ENCODE measurements at regions not wholly inside any gene's neighbourhood (a gene's known extent, or its start where the extent isn't known, plus 50 kb on each side); places are given as distances from the start of the nearest gene placed in this dataset.

DNA sequence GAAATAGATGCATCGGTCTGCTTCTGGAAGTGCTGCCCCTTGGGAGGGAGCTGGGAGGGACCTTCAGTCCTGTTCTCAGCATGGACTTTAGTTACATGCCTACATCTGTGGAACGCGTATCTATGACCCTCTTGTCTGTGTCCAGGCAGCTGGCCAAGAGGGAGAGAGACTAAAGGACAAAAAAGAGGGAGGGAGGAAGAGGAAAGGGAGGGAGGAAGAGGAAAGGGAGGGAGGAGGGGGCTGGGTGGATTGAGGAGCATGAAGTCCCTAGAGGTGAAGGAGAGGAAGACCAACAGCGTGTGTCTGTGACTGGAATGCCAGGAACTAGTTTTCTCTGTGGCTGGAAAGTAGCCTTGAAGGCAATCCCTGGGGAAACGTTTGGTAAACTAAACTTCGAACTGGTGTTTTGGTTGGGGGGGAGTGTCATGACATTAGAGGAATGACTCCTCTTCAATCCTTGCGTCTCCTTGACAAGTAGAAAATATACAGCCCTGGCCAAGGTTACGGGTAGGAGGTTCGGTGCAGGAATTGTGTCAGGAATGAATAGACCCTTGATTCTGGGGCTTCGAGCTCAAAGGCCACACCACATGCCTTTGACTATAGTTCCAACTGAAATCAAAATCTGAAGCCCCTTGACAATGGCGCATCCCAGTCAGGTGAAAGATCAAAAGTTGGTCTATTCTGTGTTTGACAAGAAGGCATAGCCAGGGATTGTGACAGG, 52.0 kb upstream of the PLEKHG1 start:
- Histone ChIP-seq H3K9me3 (ENCODE audit: low read length) (no peaks in the 10 kb centered on the region), H3K9ac (ENCODE audit: insufficient read depth, low read depth, low read length) (no peak overlapping the region), H3K4me2 (ENCODE audit: low read depth, low read length) (peak overlapping the region; percentile 38), H3K4me1 (ENCODE audit: insufficient read depth, low read length) (peaks cover 30% of the 10 kb centered on the region), H3K36me3 (replicated peaks in 1 of 2; ENCODE audit: control insufficient read depth in 1 of 2, insufficient read depth in 2 of 2, low read length in 2 of 2) (no peaks in the 10 kb centered on the region), H3K4me3 (replicated peaks in 1 of 3; ENCODE audit: insufficient read depth in 1 of 3, low read depth in 2 of 3, low read length in 3 of 3) (no peak overlapping the region), H3K79me2 (ENCODE audit: insufficient read depth, low read length) (no peaks in the 10 kb centered on the region), H3K27ac (ENCODE audit: extremely low read length, insufficient read depth, low read length) (peak overlapping the region; percentile 41), H3K27me3 (ENCODE audit: control insufficient read depth in 1 of 2, insufficient read depth in 2 of 2, low read length in 2 of 2) (no peaks in the 10 kb centered on the region; a peak in 2 of 5 replicates), H2AFZ (ENCODE audit: low read length) (no peak overlapping the region), H4K20me1 (ENCODE audit: insufficient read depth, low read length) (no peaks in the 10 kb centered on the region)
- peak; percentile 24 for DNase-seq (ENCODE audit: low spot score)
- CTCF ChIA-PET (ENCODE audit: low intra/inter-chr PET ratio, low total read pairs) = no interaction called here
- in situ Hi-C loops (cut with HindIII; ENCODE audit: extremely low pct_ligation_motif_present, low pct_unique_long_range_greater_than_20kb) (no loop called here), intact Hi-C loops (cut with micrococcal nuclease; ENCODE audit: unreplicated experiment) (no loop called here)
- POLR2A ChIA-PET = interaction anchor here (0.6 kb wide), 1 partner anchor 10 kb away, joined by 4 read pairs; no protein-coding TSS in a partner anchor
- peak; percentile 48 for FAIRE-seq
- WGBS (ENCODE audit: low lambda C conversion rate) = 14% methylated on average over 11 of the region's 11 CpGs
- ATAC-seq = peak; percentile 69
- BruUV-seq (replicated peaks) = no TSS peak
- TF ChIP-seq NONO (IDR thresholded peaks at IDR 0.05) (no peak), NONO (CRISPR knock-in tag; conservative IDR thresholded peaks at IDR 0.05) (no peak), ZNF367 (CRISPR knock-in tag; IDR thresholded peaks at IDR 0.05; ENCODE audit: borderline replicate concordance) (no peak), KMT2B (CRISPR knock-in tag; IDR thresholded peaks at IDR 0.05) (no peak), ZFP36L1 (CRISPR knock-in tag; IDR thresholded peaks at IDR 0.05) (no peak), MYNN (CRISPR knock-in tag; IDR thresholded peaks at IDR 0.05; ENCODE audit: low read depth) (0 out of 2 replicates have a peak, but pooled peaks have one; percentile 55), TCF7L2 (IDR thresholded peaks at IDR 0.05; ENCODE audit: low read depth, low read length) (no peak), NFKBIZ (CRISPR knock-in tag; IDR thresholded peaks at IDR 0.05) (no peak), ZNF446 (CRISPR knock-in tag; IDR thresholded peaks at IDR 0.05) (no peak), NFE2L2 (IDR thresholded peaks at IDR 0.05; ENCODE audit: low read length) (no peak), SMC3 (IDR thresholded peaks at IDR 0.05; ENCODE audit: low read length) (no peak), HOXA5 (CRISPR knock-in tag; IDR thresholded peaks at IDR 0.05) (no peak), ZNF264 (CRISPR knock-in tag; IDR thresholded peaks at IDR 0.05) (no peak)
- TF ChIP-seq, protein P1, sequence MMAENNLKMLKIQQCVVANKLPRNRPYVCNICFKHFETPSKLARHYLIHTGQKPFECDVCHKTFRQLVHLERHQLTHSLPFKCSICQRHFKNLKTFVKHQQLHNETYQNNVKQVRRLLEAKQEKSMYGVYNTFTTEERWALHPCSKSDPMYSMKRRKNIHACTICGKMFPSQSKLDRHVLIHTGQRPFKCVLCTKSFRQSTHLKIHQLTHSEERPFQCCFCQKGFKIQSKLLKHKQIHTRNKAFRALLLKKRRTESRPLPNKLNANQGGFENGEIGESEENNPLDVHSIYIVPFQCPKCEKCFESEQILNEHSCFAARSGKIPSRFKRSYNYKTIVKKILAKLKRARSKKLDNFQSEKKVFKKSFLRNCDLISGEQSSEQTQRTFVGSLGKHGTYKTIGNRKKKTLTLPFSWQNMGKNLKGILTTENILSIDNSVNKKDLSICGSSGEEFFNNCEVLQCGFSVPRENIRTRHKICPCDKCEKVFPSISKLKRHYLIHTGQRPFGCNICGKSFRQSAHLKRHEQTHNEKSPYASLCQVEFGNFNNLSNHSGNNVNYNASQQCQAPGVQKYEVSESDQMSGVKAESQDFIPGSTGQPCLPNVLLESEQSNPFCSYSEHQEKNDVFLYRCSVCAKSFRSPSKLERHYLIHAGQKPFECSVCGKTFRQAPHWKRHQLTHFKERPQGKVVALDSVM (CRISPR knock-in tag; IDR thresholded peaks at IDR 0.05) = no peak
- TF ChIP-seq, protein P2, sequence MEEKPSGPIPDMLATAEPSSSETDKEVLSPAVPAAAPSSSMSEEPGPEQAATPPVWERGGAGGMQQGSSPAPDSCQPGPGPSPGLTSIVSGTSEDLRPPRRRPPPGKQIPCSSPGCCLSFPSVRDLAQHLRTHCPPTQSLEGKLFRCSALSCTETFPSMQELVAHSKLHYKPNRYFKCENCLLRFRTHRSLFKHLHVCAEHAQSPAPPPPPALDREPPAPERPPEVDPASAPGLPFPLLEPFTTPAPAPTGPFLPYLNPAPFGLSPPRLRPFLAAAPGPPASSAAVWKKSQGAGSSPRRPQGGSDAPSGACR (CRISPR knock-in tag; IDR thresholded peaks at IDR 0.05) = no peak
- TF ChIP-seq, protein P3, sequence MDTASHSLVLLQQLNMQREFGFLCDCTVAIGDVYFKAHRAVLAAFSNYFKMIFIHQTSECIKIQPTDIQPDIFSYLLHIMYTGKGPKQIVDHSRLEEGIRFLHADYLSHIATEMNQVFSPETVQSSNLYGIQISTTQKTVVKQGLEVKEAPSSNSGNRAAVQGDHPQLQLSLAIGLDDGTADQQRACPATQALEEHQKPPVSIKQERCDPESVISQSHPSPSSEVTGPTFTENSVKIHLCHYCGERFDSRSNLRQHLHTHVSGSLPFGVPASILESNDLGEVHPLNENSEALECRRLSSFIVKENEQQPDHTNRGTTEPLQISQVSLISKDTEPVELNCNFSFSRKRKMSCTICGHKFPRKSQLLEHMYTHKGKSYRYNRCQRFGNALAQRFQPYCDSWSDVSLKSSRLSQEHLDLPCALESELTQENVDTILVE (CRISPR knock-in tag; IDR thresholded peaks at IDR 0.05) = no peak
- TF ChIP-seq, protein P4, sequence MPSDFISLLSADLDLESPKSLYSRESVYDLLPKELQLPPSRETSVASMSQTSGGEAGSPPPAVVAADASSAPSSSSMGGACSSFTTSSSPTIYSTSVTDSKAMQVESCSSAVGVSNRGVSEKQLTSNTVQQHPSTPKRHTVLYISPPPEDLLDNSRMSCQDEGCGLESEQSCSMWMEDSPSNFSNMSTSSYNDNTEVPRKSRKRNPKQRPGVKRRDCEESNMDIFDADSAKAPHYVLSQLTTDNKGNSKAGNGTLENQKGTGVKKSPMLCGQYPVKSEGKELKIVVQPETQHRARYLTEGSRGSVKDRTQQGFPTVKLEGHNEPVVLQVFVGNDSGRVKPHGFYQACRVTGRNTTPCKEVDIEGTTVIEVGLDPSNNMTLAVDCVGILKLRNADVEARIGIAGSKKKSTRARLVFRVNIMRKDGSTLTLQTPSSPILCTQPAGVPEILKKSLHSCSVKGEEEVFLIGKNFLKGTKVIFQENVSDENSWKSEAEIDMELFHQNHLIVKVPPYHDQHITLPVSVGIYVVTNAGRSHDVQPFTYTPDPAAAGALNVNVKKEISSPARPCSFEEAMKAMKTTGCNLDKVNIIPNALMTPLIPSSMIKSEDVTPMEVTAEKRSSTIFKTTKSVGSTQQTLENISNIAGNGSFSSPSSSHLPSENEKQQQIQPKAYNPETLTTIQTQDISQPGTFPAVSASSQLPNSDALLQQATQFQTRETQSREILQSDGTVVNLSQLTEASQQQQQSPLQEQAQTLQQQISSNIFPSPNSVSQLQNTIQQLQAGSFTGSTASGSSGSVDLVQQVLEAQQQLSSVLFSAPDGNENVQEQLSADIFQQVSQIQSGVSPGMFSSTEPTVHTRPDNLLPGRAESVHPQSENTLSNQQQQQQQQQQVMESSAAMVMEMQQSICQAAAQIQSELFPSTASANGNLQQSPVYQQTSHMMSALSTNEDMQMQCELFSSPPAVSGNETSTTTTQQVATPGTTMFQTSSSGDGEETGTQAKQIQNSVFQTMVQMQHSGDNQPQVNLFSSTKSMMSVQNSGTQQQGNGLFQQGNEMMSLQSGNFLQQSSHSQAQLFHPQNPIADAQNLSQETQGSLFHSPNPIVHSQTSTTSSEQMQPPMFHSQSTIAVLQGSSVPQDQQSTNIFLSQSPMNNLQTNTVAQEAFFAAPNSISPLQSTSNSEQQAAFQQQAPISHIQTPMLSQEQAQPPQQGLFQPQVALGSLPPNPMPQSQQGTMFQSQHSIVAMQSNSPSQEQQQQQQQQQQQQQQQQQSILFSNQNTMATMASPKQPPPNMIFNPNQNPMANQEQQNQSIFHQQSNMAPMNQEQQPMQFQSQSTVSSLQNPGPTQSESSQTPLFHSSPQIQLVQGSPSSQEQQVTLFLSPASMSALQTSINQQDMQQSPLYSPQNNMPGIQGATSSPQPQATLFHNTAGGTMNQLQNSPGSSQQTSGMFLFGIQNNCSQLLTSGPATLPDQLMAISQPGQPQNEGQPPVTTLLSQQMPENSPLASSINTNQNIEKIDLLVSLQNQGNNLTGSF (CRISPR knock-in tag; IDR thresholded peaks at IDR 0.05) = no peak

Data from HepG2 (cell line).